Inflammatory macrophage (primary cell): ENCODE measurements at regions not wholly inside any gene's neighbourhood (a gene's known extent, or its start where the extent isn't known, plus 50 kb on each side); places are given as distances from the start of the nearest gene placed in this dataset.

Experiments used
- DNase-seq, 2 donors: peaks; one replicate each; pipeline ENCODE4 v3.0.0-alpha.2; 2020 to 2022

- DNase-seq = no peak
Measured at GRCh38 chr17:73754886-73755400, 110.7 kb upstream of the SDK2 start.

GRCh38 chr17:73757420-73757819 is 113.2 kb upstream of the SDK2 start:
- DNase-seq = no peak

GRCh38 chr17:73758245-73758644 is 114.0 kb upstream of the SDK2 start:
- DNase-seq = no peak

- DNase-seq = peak in 1 of 2 donors; percentile 22
Measured at GRCh38 chr17:73759324-73759723, 115.1 kb upstream of the SDK2 start.

- DNase-seq = no peak
Measured at GRCh38 chr17:73759734-73760438, 115.6 kb upstream of the SDK2 start.

- DNase-seq = peak; percentile 47 to 54
Measured at GRCh38 chr17:73760439-73760758, 116.2 kb upstream of the SDK2 start.

- DNase-seq = no peak
Measured at GRCh38 chr17:73765824-73766563, 121.7 kb upstream of the SDK2 start.

GRCh38 chr17:73767696-73768095 is 123.5 kb upstream of the SDK2 start:
- DNase-seq = no peak

GRCh38 chr17:73768691-73769090 is 124.4 kb upstream of the SDK2 start:
- DNase-seq = no peak

- no peak for DNase-seq
Measured at GRCh38 chr17:73769479-73769878, 125.2 kb upstream of the SDK2 start.

GRCh38 chr17:73770115-73770848 is 126.0 kb upstream of the SDK2 start:
- DNase-seq = peak in 1 of 2 donors; percentile 36

- DNase-seq = no peak
Measured at GRCh38 chr17:73770849-73771229, 126.6 kb upstream of the SDK2 start.

- no peak for DNase-seq
Measured at GRCh38 chr17:73772107-73772705, 128.0 kb upstream of the SDK2 start.

- DNase-seq = no peak
Measured at GRCh38 chr17:73773702-73774101, 129.5 kb upstream of the SDK2 start.

- DNase-seq = no peak
Measured at GRCh38 chr17:73774852-73775251, 130.6 kb upstream of the SDK2 start.

- DNase-seq = no peak
Measured at GRCh38 chr17:73776351-73777130, 132.3 kb upstream of the SDK2 start.

- DNase-seq = no peak
Measured at GRCh38 chr17:73777131-73777449, 132.8 kb upstream of the SDK2 start.

GRCh38 chr17:73782231-73782630 is 138.0 kb upstream of the SDK2 start:
- no peak for DNase-seq

GRCh38 chr17:73782641-73783381 is 138.6 kb upstream of the SDK2 start:
- peak; percentile 14 to 26 for DNase-seq

GRCh38 chr17:73783382-73783766 is 139.1 kb upstream of the SDK2 start:
- DNase-seq = no peak

GRCh38 chr17:73783945-73784603 is 139.8 kb upstream of the SDK2 start:
- no peak for DNase-seq
